ENCODE measurements at regions not wholly inside any gene's neighbourhood (a gene's known extent, or its start where the extent isn't known, plus 50 kb on each side); places are given as distances from the start of the nearest gene placed in this dataset.

GRCh38 chr7:21099955-21100354, 313.3 kb upstream of the SP8 start:
- TF ChIP-seq CTCF (IDR thresholded peaks at IDR 0.05; ENCODE audit: low read depth, low read length, missing control alignments): no peak
- DNase-seq (ENCODE audit: extremely low read depth, low read depth): no peak
- H3K4me3 ChIP-seq (replicated peaks; ENCODE audit: low read depth, low read length): no peak overlapping the region

GRCh38 chr7:21101541-21101940, 314.9 kb upstream of the SP8 start:
- no peak overlapping the region for H3K4me3 ChIP-seq (replicated peaks; ENCODE audit: low read depth, low read length)
- no peak for TF ChIP-seq CTCF (IDR thresholded peaks at IDR 0.05; ENCODE audit: low read depth, low read length, missing control alignments)
- no peak for DNase-seq (ENCODE audit: extremely low read depth, low read depth)

- H3K4me3 ChIP-seq (replicated peaks; ENCODE audit: low read depth, low read length): no peak overlapping the region
- DNase-seq (ENCODE audit: extremely low read depth, low read depth): no peak
- TF ChIP-seq CTCF (IDR thresholded peaks at IDR 0.05; ENCODE audit: low read depth, low read length, missing control alignments): no peak
Observed at GRCh38 chr7:21103426-21104123, 316.9 kb upstream of the SP8 start.

- H3K4me3 ChIP-seq (replicated peaks; ENCODE audit: low read depth, low read length): no peak overlapping the region
- DNase-seq (ENCODE audit: extremely low read depth, low read depth): no peak
- TF ChIP-seq CTCF (IDR thresholded peaks at IDR 0.05; ENCODE audit: low read depth, low read length, missing control alignments): no peak
Observed at GRCh38 chr7:21104124-21104500, 317.4 kb upstream of the SP8 start.

GRCh38 chr7:21106296-21106732, 319.6 kb upstream of the SP8 start:
- TF ChIP-seq CTCF (IDR thresholded peaks at IDR 0.05; ENCODE audit: low read depth, low read length, missing control alignments): no peak

GRCh38 chr7:21107101-21107500, 320.4 kb upstream of the SP8 start:
- TF ChIP-seq CTCF (IDR thresholded peaks at IDR 0.05; ENCODE audit: low read depth, low read length, missing control alignments): no peak
- DNase-seq (ENCODE audit: extremely low read depth, low read depth): no peak
- H3K4me3 ChIP-seq (replicated peaks; ENCODE audit: low read depth, low read length): no peak overlapping the region

More at GRCh38 chr7:21106296-21106732, 319.6 kb upstream of the SP8 start:
- DNase-seq (ENCODE audit: extremely low read depth, low read depth): no peak
- H3K4me3 ChIP-seq (replicated peaks; ENCODE audit: low read depth, low read length): no peak overlapping the region

GRCh38 chr7:21108182-21108581, 319.7 kb upstream of the SP4 start:
- DNase-seq (ENCODE audit: extremely low read depth, low read depth): no peak
- no peak for TF ChIP-seq CTCF (IDR thresholded peaks at IDR 0.05; ENCODE audit: low read depth, low read length, missing control alignments)
- no peak overlapping the region for H3K4me3 ChIP-seq (replicated peaks; ENCODE audit: low read depth, low read length)

Measured in HFF-Myc (cell line).